ENCODE measurements at regions not wholly inside any gene's neighbourhood (a gene's known extent, or its start where the extent isn't known, plus 50 kb on each side); places are given as distances from the start of the nearest gene placed in this dataset.

- intact Hi-C loops (cut with DNase I) = no loop called here
- no peaks in the 10 kb centered on the region for H3K4me1 ChIP-seq
- no peak overlapping the region for H3K4me3 ChIP-seq
- no peaks in the 10 kb centered on the region for H3K9me3 ChIP-seq
- H3K27me3 ChIP-seq (ENCODE audit: low read depth) = no peaks in the 10 kb centered on the region
- ATAC-seq (peak in 1 of 2 donors; percentile 33), DNase-seq (no peak)
- no peak overlapping the region for H3K27ac ChIP-seq
- TF ChIP-seq CTCF (IDR thresholded peaks at IDR 0.05) = no peak
- H3K36me3 ChIP-seq = no peaks in the 10 kb centered on the region
Measured at GRCh38 chr21:15543473-15543872, 186.3 kb upstream of the USP25 start.

- ATAC-seq = no peak
- H3K27me3 ChIP-seq (ENCODE audit: low read depth) = no peaks in the 10 kb centered on the region
- no peak overlapping the region for H3K4me3 ChIP-seq
- no peak for TF ChIP-seq CTCF (IDR thresholded peaks at IDR 0.05)
- H3K36me3 ChIP-seq = no peaks in the 10 kb centered on the region
- no peaks in the 10 kb centered on the region for H3K4me1 ChIP-seq
- intact Hi-C loops (cut with DNase I) = no loop called here
- DNase-seq = no peak
- H3K9me3 ChIP-seq = no peaks in the 10 kb centered on the region
- no peak overlapping the region for H3K27ac ChIP-seq
Measured at GRCh38 chr21:15549671-15550070, 180.1 kb upstream of the USP25 start.

GRCh38 chr21:15552914-15553494, 176.8 kb upstream of the USP25 start:
- Histone ChIP-seq H3K36me3 (no peaks in the 10 kb centered on the region), H3K27ac (no peak overlapping the region), H3K4me1 (no peaks in the 10 kb centered on the region), H3K9me3 (no peaks in the 10 kb centered on the region), H3K4me3 (no peak overlapping the region), H3K27me3 (ENCODE audit: low read depth) (no peaks in the 10 kb centered on the region)
- TF ChIP-seq CTCF (IDR thresholded peaks at IDR 0.05) = peak; percentile 41
- DNase-seq = no peak
- intact Hi-C loops (cut with DNase I) = no loop called here
- peak in 1 of 2 donors; percentile 54 for ATAC-seq

- no peak overlapping the region for H3K27ac ChIP-seq
- no peak for TF ChIP-seq CTCF (IDR thresholded peaks at IDR 0.05)
- intact Hi-C loops (cut with DNase I) = no loop called here
- no peak overlapping the region for H3K4me3 ChIP-seq
- H3K9me3 ChIP-seq = no peaks in the 10 kb centered on the region
- H3K4me1 ChIP-seq = no peaks in the 10 kb centered on the region
- ATAC-seq (no peak), DNase-seq (no peak)
- no peaks in the 10 kb centered on the region for H3K36me3 ChIP-seq
- no peaks in the 10 kb centered on the region for H3K27me3 ChIP-seq (ENCODE audit: low read depth)
Measured at GRCh38 chr21:15557925-15558324, 171.9 kb upstream of the USP25 start.

- ATAC-seq (no peak), DNase-seq (no peak)
- Histone ChIP-seq H3K9me3 (no peaks in the 10 kb centered on the region), H3K27me3 (ENCODE audit: low read depth) (no peaks in the 10 kb centered on the region), H3K4me3 (no peak overlapping the region), H3K27ac (no peak overlapping the region), H3K4me1 (no peaks in the 10 kb centered on the region), H3K36me3 (no peaks in the 10 kb centered on the region)
- intact Hi-C loops (cut with DNase I) = no loop called here
- no peak for TF ChIP-seq CTCF (IDR thresholded peaks at IDR 0.05)
Measured at GRCh38 chr21:15558884-15559283, 170.9 kb upstream of the USP25 start.

- no peak for DNase-seq
- Histone ChIP-seq H3K27ac (no peak overlapping the region), H3K9me3 (no peaks in the 10 kb centered on the region), H3K4me3 (no peak overlapping the region), H3K27me3 (ENCODE audit: low read depth) (no peaks in the 10 kb centered on the region), H3K36me3 (no peaks in the 10 kb centered on the region), H3K4me1 (no peaks in the 10 kb centered on the region)
- TF ChIP-seq CTCF (IDR thresholded peaks at IDR 0.05) = no peak
- no peak for ATAC-seq
- intact Hi-C loops (cut with DNase I) = no loop called here
Measured at GRCh38 chr21:15559660-15560059, 170.1 kb upstream of the USP25 start.
